Mucosa of descending colon (tissue), 3 donors: ENCODE measurements at regions not wholly inside any gene's neighbourhood (a gene's known extent, or its start where the extent isn't known, plus 50 kb on each side); places are given as distances from the start of the nearest gene placed in this dataset.

Experiments used
- ATAC-seq: fragments of 200-7000 bp; cut with Tn5 transposase; one replicate; pipeline ENCODE4 v1.9.1; 2020; ENCODE audit warnings: mild to moderate bottlenecking, moderate library complexity
- DNase-seq, 3 donors: peaks; one replicate each; pipeline ENCODE4 v3.0.0-alpha.2; 2020
- H3K36me3 ChIP-seq: fragments of 200-600 bp; one replicate; pipeline ENCODE4 v1.8.0; 2021; ENCODE audit warnings: low read depth, mild to moderate bottlenecking
- H3K4me1 ChIP-seq: fragments of 200-600 bp; one replicate; pipeline ENCODE4 v1.8.0; 2021; ENCODE audit warnings: low read depth, mild to moderate bottlenecking
- H3K4me3 ChIP-seq: fragments of 200-600 bp; one replicate; pipeline ENCODE4 v1.8.0; 2021; ENCODE audit warnings: mild to moderate bottlenecking
- H3K9me3 ChIP-seq: fragments of 200-600 bp; one replicate; pipeline ENCODE4 v1.8.0; 2021; ENCODE audit warnings: mild to moderate bottlenecking
- intact Hi-C, 2 donors: fragments of 100-400 bp; cut with DNase I in 1 of 2; cut with micrococcal nuclease in 1 of 2; formaldehyde crosslinking; loops; one replicate each; pipeline versions ENCODE4 v1.11.0 to v1.11.1; 2022; cut with DNase I, micrococcal nuclease
- TF ChIP-seq, protein P1 (sequence below): fragments of 200-600 bp; IDR thresholded peaks from one replicate; pipeline ENCODE4 v1.8.0; 2022; ENCODE audit warnings: antibody characterized with exemption, mild to moderate bottlenecking
- donor health status: DM: no; HTN: no; CAD: no; lungs with moderate emphysema.
- donor health status: DM: no; HTN: no; CAD: no.
- donor health status: DM: no; HTN: yes; CAD: no.

DNA sequence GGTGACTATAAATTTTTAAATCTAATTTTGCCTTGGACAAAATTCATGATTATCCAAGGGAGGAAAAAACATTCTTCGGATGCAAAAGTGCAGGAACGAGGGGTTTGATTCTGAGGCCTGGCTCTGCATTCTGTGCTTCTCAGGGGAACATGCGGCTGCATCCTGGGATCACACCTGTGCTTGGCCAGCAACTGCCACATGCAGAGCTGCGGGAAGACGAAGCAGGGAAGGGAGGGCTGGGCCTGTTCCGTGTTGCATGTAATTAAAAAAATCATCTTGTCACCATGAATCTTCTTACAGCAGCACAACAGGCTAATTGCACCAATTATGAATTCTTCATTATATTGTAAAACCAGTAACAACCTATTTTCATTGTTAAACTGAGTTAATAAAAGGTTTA is 158.0 kb upstream of the ALKAL2 start:
- DNase-seq, result no peak
- intact Hi-C loops, result no loop called here
- H3K4me1 ChIP-seq, result no peaks in the 10 kb centered on the region
- no peaks in the 10 kb centered on the region for H3K36me3 ChIP-seq
- H3K9me3 ChIP-seq, result no peaks in the 10 kb centered on the region
- H3K4me3 ChIP-seq, result no peak overlapping the region
- TF ChIP-seq, protein P1, sequence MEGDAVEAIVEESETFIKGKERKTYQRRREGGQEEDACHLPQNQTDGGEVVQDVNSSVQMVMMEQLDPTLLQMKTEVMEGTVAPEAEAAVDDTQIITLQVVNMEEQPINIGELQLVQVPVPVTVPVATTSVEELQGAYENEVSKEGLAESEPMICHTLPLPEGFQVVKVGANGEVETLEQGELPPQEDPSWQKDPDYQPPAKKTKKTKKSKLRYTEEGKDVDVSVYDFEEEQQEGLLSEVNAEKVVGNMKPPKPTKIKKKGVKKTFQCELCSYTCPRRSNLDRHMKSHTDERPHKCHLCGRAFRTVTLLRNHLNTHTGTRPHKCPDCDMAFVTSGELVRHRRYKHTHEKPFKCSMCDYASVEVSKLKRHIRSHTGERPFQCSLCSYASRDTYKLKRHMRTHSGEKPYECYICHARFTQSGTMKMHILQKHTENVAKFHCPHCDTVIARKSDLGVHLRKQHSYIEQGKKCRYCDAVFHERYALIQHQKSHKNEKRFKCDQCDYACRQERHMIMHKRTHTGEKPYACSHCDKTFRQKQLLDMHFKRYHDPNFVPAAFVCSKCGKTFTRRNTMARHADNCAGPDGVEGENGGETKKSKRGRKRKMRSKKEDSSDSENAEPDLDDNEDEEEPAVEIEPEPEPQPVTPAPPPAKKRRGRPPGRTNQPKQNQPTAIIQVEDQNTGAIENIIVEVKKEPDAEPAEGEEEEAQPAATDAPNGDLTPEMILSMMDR, result no peak
- no peak for ATAC-seq

DNA sequence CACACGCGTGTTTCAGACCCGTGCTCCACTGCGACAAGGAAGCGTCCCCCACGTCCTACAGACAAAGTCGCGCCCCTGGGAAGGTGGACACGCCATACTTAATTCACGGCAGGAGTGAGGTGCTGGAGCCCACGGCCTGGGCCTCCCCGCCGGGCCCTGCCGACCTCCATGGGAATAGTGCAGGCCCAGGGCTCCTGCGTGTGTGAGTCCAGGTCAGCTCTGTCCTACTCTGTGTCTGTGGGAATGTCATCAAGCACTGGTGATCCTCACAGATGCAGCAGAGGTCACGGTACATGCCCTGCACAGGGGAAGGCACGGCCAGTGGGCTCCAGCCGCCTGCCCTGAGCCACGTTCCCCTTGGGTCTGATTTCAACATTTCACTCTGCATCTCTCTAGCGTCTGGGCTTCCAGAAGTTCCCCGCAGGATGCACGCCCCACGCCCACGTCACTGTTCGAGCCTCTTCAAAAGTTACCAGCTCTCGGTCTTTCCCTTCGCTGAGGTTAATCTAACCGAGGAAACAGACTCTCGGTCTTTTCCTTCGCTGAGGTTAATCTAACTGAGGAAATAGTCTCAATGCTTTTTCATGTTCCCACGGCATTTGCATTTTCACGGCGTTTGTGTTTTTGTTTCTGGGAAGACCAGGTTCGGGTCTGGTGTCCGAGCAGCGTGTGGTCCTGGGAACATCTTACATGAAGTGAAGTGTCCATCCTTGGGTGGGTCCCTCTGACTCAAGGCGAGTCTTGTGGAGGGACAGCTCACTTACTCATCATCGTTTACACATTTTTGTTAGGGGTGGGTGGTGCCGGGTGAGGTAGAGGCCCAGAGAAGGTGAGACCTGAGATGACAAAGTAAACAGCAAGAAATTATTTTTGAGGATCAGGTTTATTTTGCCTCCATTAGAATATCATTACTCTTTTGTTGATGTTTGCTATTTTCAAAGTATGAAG is 157.3 kb upstream of the ALKAL2 start:
- H3K4me1 ChIP-seq, result no peaks in the 10 kb centered on the region
- ATAC-seq (peak; percentile 8), DNase-seq (no peak)
- H3K9me3 ChIP-seq, result no peaks in the 10 kb centered on the region
- H3K36me3 ChIP-seq, result no peaks in the 10 kb centered on the region
- TF ChIP-seq, protein P1, result no peak
- intact Hi-C loops, result no loop called here
- H3K4me3 ChIP-seq, result no peak overlapping the region

DNA sequence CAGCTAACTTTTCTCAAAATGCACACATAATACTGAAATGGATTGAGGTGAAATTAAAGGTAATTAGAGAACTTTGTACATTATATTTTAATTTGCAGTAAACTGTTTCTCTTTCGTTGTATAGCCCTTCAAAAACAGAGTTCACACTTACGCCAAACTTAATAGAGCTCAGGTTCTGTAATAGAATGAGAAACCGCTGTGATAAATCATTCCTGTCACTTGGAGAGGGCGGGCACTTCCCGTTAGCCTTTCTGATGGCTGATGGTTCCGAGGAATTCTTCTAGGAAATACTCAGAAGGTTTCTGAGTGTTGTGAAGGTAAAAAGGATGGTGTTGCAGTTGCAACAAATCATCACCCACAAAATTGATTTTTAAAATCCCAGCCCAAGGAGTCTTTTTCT is 155.8 kb upstream of the ALKAL2 start:
- Histone ChIP-seq H3K36me3 (no peaks in the 10 kb centered on the region), H3K4me1 (no peaks in the 10 kb centered on the region), H3K9me3 (no peaks in the 10 kb centered on the region), H3K4me3 (no peak overlapping the region)
- ATAC-seq, result no peak
- intact Hi-C loops, result no loop called here
- DNase-seq, result no peak
- TF ChIP-seq, protein P1, result no peak

DNA sequence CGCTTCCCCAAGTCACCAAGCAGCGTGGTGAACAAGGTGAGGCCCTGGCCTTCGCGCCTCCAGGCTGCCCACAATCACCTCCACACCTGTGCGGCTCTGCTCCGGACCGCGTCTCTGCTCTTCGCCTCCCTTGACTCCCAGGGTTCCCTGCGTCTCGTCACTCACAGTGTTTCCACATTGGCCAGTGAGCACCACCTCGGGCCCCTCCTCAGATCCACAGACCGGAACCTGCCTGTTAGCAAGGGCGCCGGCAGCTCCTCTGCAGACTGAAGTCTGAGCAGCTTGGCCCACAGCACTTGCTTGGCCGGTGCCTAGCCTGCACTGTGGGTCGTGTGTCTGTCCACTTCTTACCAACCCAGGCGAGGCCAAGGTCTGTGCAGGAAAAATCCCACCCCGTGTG is 155.3 kb upstream of the ALKAL2 start:
- Histone ChIP-seq H3K4me1 (no peaks in the 10 kb centered on the region), H3K36me3 (no peaks in the 10 kb centered on the region), H3K9me3 (no peaks in the 10 kb centered on the region), H3K4me3 (no peak overlapping the region)
- TF ChIP-seq, protein P1, result no peak
- DNase-seq, result no peak
- no peak for ATAC-seq
- intact Hi-C loops, result no loop called here

DNA sequence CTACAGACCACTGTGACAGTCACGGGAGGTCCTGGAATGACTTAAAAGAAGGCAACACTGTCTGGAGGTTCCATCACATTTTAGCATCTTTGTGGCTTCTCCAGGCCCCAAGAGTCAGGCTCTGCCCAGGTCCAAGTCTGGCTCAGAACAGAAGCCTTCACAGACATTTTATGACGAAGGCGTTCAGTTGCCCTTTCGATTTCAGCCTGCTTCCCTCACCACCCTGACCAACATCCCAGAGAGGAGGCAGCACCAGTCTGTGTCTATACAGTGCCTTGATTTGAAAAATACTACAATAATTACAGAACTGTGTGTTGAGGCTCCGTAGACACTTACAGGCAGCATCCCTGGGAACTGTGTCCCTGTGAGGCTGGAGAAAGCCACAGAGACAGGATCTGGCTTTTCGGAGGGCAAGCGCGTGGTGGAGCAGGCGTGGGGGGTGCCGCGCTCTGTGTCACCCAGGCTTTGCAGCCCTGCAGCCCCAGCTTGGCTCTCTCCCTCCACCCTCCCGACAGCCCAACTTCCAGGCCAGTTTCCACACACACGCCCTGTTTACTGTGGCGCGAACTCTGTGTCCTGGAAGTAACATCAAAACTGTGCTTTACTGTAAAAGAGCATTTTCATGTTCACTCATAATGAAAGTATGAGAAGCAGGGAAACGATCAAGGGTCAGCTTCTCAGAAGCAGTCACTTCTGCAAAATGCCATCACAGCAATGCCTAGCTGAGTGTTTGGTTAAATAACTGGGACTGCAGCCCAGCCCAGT is 153.5 kb upstream of the ALKAL2 start:
- no peaks in the 10 kb centered on the region for H3K36me3 ChIP-seq
- peak; percentile 15 for ATAC-seq
- TF ChIP-seq, protein P1, result no peak
- no peaks in the 10 kb centered on the region for H3K9me3 ChIP-seq
- no peak overlapping the region for H3K4me3 ChIP-seq
- intact Hi-C loops, result no loop called here
- no peak for DNase-seq
- H3K4me1 ChIP-seq, result no peaks in the 10 kb centered on the region
